ENCODE measurements at regions not wholly inside any gene's neighbourhood (a gene's known extent, or its start where the extent isn't known, plus 50 kb on each side); places are given as distances from the start of the nearest gene placed in this dataset.
"Not testable (repeated sequence)": the region's sequence is repeated elsewhere in the genome, so short reads cannot be mapped to it uniquely, and the experiment has no call there.

- Histone ChIP-seq H3K36me3 (no peaks in the 10 kb centered on the region), H3K4me3 (no peak overlapping the region), H3K9me3 (no peaks in the 10 kb centered on the region), H3K4me1 (replicated peaks) (no peaks in the 10 kb centered on the region), H3K27ac (no peak overlapping the region), H3K27me3 (replicated peaks; ENCODE audit: insufficient read depth) (no peaks in the 10 kb centered on the region)
- no peak for DNase-seq (ENCODE audit: low spot score)
- 68% methylated on average over 3 of the region's 3 CpGs for WGBS
- TF ChIP-seq CTCF (IDR thresholded peaks at IDR 0.05) (no peak), POLR2A (IDR thresholded peaks at IDR 0.05) (no peak), POLR2AphosphoS5 (IDR thresholded peaks at IDR 0.05) (no peak)
- intact Hi-C loops (cut with DNase I) = no loop called here
Measured at GRCh38 chr13:81184556-81185265, 843.8 kb upstream of the SPRY2 start.

GRCh38 chr13:81172603-81173002 is 831.7 kb upstream of the SPRY2 start:
- intact Hi-C loops (cut with DNase I) = loop anchor here (10.0 kb wide), 1 partner anchor 702 kb away; no protein-coding TSS in a partner anchor
- no peak for DNase-seq (ENCODE audit: low spot score)

GRCh38 chr13:81171065-81171647 is 830.2 kb upstream of the SPRY2 start:
- H3K4me3 ChIP-seq = no peak overlapping the region
- H3K27me3 ChIP-seq (replicated peaks; ENCODE audit: insufficient read depth) = no peaks in the 10 kb centered on the region
- H3K36me3 ChIP-seq = no peaks in the 10 kb centered on the region
- no peak for DNase-seq (ENCODE audit: low spot score)
- TF ChIP-seq POLR2AphosphoS5 (IDR thresholded peaks at IDR 0.05) (no peak), CTCF (IDR thresholded peaks at IDR 0.05) (peak; percentile 24 to 62 (median 52))
- no peaks in the 10 kb centered on the region for H3K4me1 ChIP-seq (replicated peaks)
- H3K9me3 ChIP-seq = no peaks in the 10 kb centered on the region
- intact Hi-C loops (cut with DNase I) = loop anchor here (10.0 kb wide), 1 partner anchor 704 kb away; no protein-coding TSS in a partner anchor
- H3K27ac ChIP-seq = no peak overlapping the region
- 33% methylated on average over 3 of the region's 3 CpGs for WGBS

More at GRCh38 chr13:81172603-81173002, 831.7 kb upstream of the SPRY2 start:
- Histone ChIP-seq H3K36me3 (no peaks in the 10 kb centered on the region), H3K4me3 (no peak overlapping the region), H3K4me1 (replicated peaks) (no peaks in the 10 kb centered on the region), H3K9me3 (no peaks in the 10 kb centered on the region), H3K27me3 (replicated peaks; ENCODE audit: insufficient read depth) (no peaks in the 10 kb centered on the region), H3K27ac (no peak overlapping the region)
- WGBS = 47% methylated on average over 3 of the region's 3 CpGs
- no peak for TF ChIP-seq POLR2A (IDR thresholded peaks at IDR 0.05)
- TF ChIP-seq CTCF (IDR thresholded peaks at IDR 0.05) = no peak
- no peak for TF ChIP-seq POLR2AphosphoS5 (IDR thresholded peaks at IDR 0.05)

GRCh38 chr13:81163823-81164222 is 822.9 kb upstream of the SPRY2 start:
- H3K27ac ChIP-seq; H3K36me3 ChIP-seq; H3K4me3 ChIP-seq; H3K27me3 ChIP-seq (replicated peaks; ENCODE audit: insufficient read depth); H3K9me3 ChIP-seq; DNase-seq (ENCODE audit: low spot score); H3K4me1 ChIP-seq (replicated peaks); intact Hi-C loops (cut with DNase I): not testable (repeated sequence)
- 100% methylated on average over 1 of the region's 1 CpG for WGBS

GRCh38 chr13:81153478-81153877 is 812.6 kb upstream of the SPRY2 start:
- Histone ChIP-seq H3K27ac (no peak overlapping the region), H3K36me3 (no peaks in the 10 kb centered on the region), H3K4me1 (replicated peaks) (no peaks in the 10 kb centered on the region), H3K27me3 (replicated peaks; ENCODE audit: insufficient read depth) (no peaks in the 10 kb centered on the region), H3K9me3 (no peaks in the 10 kb centered on the region), H3K4me3 (no peak overlapping the region)
- DNase-seq (ENCODE audit: low spot score) = no peak
- 96% methylated on average over 2 of the region's 2 CpGs for WGBS
- TF ChIP-seq POLR2AphosphoS5 (IDR thresholded peaks at IDR 0.05) = no peak
- no peak for TF ChIP-seq CTCF (IDR thresholded peaks at IDR 0.05)
- TF ChIP-seq POLR2A (IDR thresholded peaks at IDR 0.05) = no peak
- intact Hi-C loops (cut with DNase I) = no loop called here
